GM12878 (cell line): ENCODE measurements at regions not wholly inside any gene's neighbourhood (a gene's known extent, or its start where the extent isn't known, plus 50 kb on each side); places are given as distances from the start of the nearest gene placed in this dataset.
"Not testable (repeated sequence)": the region's sequence is repeated elsewhere in the genome, so short reads cannot be mapped to it uniquely, and the experiment has no call there.

Source experiments
- ATAC-seq: fragments of 200-7000 bp; cut with Tn5 transposase; 3 replicates; pipeline ENCODE4 v1.9.1; 2020; ENCODE audit warnings: mild to moderate bottlenecking, moderate library complexity
- BruUV-seq: library from RNA; stranded (reverse); fragments of 400-500 nt; replicated peaks from 2 replicates; lab custom pipeline; 2021; lab: Mats Ljungman, UMichigan
- CTCF ChIA-PET: fragments of 300-600 bp; sonication (Branson Sonifier 250); formaldehyde crosslinking; extraction: SDS; loops from one replicate; lab custom pipeline; 2021; ENCODE audit warnings: inconsistent platforms; lab: Yijun Ruan, JAX
- POLR2A ChIA-PET: fragments of 350-600 bp; formaldehyde crosslinking; extraction: SDS; loops from one replicate; lab custom pipeline; 2021; ENCODE audit warnings: inconsistent platforms; lab: Charles Lee
- RAD21 ChIA-PET: fragments of 300-600 bp; sonication (Branson Sonifier 250); formaldehyde crosslinking; loops from one replicate; lab custom pipeline; 2023; ENCODE audit warnings: antibody characterized with exemption; ENCODE audit not compliant: unreplicated experiment; lab: Charles Lee
- SMC1A ChIA-PET: fragments of 300-600 bp; sonication (Branson Sonifier 250); formaldehyde crosslinking; loops from one replicate; lab custom pipeline; 2023; ENCODE audit not compliant: unreplicated experiment, uncharacterized antibody; lab: Charles Lee
- DNase-seq: peaks from one replicate; pipeline ENCODE4 v3.0.0-alpha.2; 2011; ENCODE audit warnings: low read depth, low spot score
- FAIRE-seq: peaks from 3 replicates; lab custom pipeline; 2011; peaks lifted over from hg19 to GRCh38; lab: Jason Lieb, UNC
- H2AFZ ChIP-seq: 2 replicates; pipeline ENCODE4 v1.6.0; 2011; ENCODE audit warnings: low read depth, low read length, control low read depth; ENCODE audit not compliant: control insufficient read depth
- H3K27ac ChIP-seq: 2 replicates; pipeline ENCODE4 v1.5.1; 2011; ENCODE audit warnings: control low read depth; ENCODE audit not compliant: control insufficient read depth, insufficient read depth
- H3K27me3 ChIP-seq, 2 experiments: replicated peaks in 1 of 2; 2 replicates each; pipeline versions ENCODE4 v1.6.0 to v1.6.1; 2011; ENCODE audit warnings: low read length in 1 of 2; ENCODE audit not compliant: control insufficient read depth in 2 of 2, insufficient read depth in 2 of 2
- H3K36me3 ChIP-seq, 2 experiments: 2 replicates each; pipeline ENCODE4 v1.5.1; 2011; ENCODE audit warnings: low read length in 1 of 2; ENCODE audit not compliant: control insufficient read depth in 2 of 2, insufficient read depth in 2 of 2
- H3K4me1 ChIP-seq: 2 replicates; pipeline ENCODE4 v1.6.1; 2011; ENCODE audit warnings: mild to moderate bottlenecking, low read length, moderate library complexity, mixed read lengths; ENCODE audit not compliant: control insufficient read depth, insufficient read depth
- H3K4me2 ChIP-seq: 2 replicates; pipeline ENCODE4 v1.6.0; 2011; ENCODE audit warnings: control low read depth; ENCODE audit not compliant: control insufficient read depth, insufficient read depth
- H3K4me3 ChIP-seq: fragments of 200-600 bp; sonication (generic); 2 replicates; pipeline ENCODE4 v1.5.1; 2016
- H3K79me2 ChIP-seq: 2 replicates; pipeline ENCODE4 v1.6.0; 2011; ENCODE audit warnings: low read length; ENCODE audit not compliant: control insufficient read depth, insufficient read depth
- H3K9ac ChIP-seq: 2 replicates; pipeline ENCODE4 v1.8.0; 2011; ENCODE audit warnings: low read length, control low read depth, mixed read lengths; ENCODE audit not compliant: control insufficient read depth, insufficient read depth
- H3K9me3 ChIP-seq: replicated peaks from 3 replicates; pipeline ENCODE4 v1.5.1; 2011; ENCODE audit warnings: mild to moderate bottlenecking, low read length; ENCODE audit not compliant: control insufficient read depth, insufficient read depth
- H4K20me1 ChIP-seq: 2 replicates; pipeline ENCODE4 v1.6.0; 2011; ENCODE audit not compliant: control insufficient read depth, insufficient read depth
- ATF7 ChIP-seq: fragments of 450-650 bp; IDR thresholded peaks from 2 replicates; pipeline ENCODE4 v1.6.1; 2016; ENCODE audit warnings: low read depth, mild to moderate bottlenecking
- BCL3 ChIP-seq: IDR thresholded peaks from 2 replicates; pipeline ENCODE4 v1.6.1; 2011; ENCODE audit warnings: borderline replicate concordance, low read depth, mild to moderate bottlenecking, moderate library complexity, low read length; ENCODE audit not compliant: insufficient read depth, poor library complexity, severe bottlenecking
- IKZF2 ChIP-seq, 2 experiments: fragments of 450-650 bp; IDR thresholded peaks; 2 replicates each; pipeline ENCODE4 v1.6.1; 2017; ENCODE audit warnings: mild to moderate bottlenecking in 2 of 2, moderate library complexity in 2 of 2
- JUNB ChIP-seq: IDR thresholded peaks from 2 replicates; pipeline ENCODE4 v1.6.1; 2016; ENCODE audit warnings: antibody characterized with exemption, mild to moderate bottlenecking
- MTA2 ChIP-seq: fragments of 450-650 bp; IDR thresholded peaks from 2 replicates; pipeline ENCODE4 v1.6.1; 2016; ENCODE audit warnings: low read depth, mild to moderate bottlenecking, moderate library complexity
- NFIC ChIP-seq: IDR thresholded peaks from 2 replicates; pipeline ENCODE4 v1.6.1; 2012; ENCODE audit warnings: low read depth, mild to moderate bottlenecking, inconsistent platforms, low read length, moderate library complexity
- POLR2AphosphoS2 ChIP-seq: IDR thresholded peaks from 2 replicates; pipeline ENCODE4 v1.6.1; 2011; ENCODE audit warnings: low read depth, mild to moderate bottlenecking, low read length, improper control_type of control experiment, moderate library complexity
- RUNX3 ChIP-seq: IDR thresholded peaks from 2 replicates; pipeline ENCODE4 v1.6.1; 2012; ENCODE audit warnings: low read length, inconsistent platforms
- SPI1 ChIP-seq: IDR thresholded peaks from 2 replicates; pipeline ENCODE4 v1.6.1; 2011; ENCODE audit warnings: low read depth, mild to moderate bottlenecking, low read length, moderate library complexity, borderline replicate concordance; ENCODE audit not compliant: insufficient read depth
- SUPT20H ChIP-seq: IDR thresholded peaks from 2 replicates; pipeline ENCODE4 v1.6.1; 2011; ENCODE audit warnings: low read depth, mild to moderate bottlenecking, low read length, moderate library complexity, borderline replicate concordance; ENCODE audit not compliant: control insufficient read depth
- WGBS: methylation state at CpG from one replicate; pipeline ENCODE4 v1.1.6; 2016; ENCODE audit warnings: low lambda C conversion rate; ENCODE audit not compliant: insufficient replicate concordance, insufficient coverage; ENCODE audit errors: missing lambda C conversion rate; 5-methylcytosine and 5-hydroxymethylcytosine counted together
- in situ Hi-C: fragments of 300-500 bp; cut with MboI; formaldehyde crosslinking; loops from 9 replicates; pipeline ENCODE4 v1.14.3; 2018; ENCODE audit warnings: mixed read lengths
- intact Hi-C: fragments of 100-400 bp; cut with micrococcal nuclease; formaldehyde crosslinking; loops from one replicate; pipeline ENCODE4 v1.14.2; 2022; ENCODE audit not compliant: unreplicated experiment

DNA sequence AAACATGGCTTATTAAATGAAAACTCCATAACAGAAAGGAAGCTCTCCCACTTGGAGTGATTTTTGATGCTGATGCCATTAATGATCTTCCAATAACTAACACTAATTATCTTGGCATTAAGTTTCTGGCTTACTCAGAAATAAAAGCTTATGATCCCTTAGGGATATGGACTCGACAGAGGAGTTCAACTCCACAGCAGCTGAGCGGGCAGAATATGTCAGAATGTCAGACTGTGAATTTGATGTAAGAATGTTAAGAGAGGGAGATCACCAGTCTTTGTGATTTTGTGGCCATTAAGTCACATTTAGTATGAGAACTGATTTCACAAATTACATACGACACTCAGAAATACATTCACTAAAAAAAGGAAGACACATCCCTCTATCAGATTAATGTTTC lies 2244.0 kb downstream of the ARAP2 start (continued):
- TF ChIP-seq SUPT20H: no peak
- TF ChIP-seq POLR2AphosphoS2: no peak
- no peak for TF ChIP-seq BCL3

DNA sequence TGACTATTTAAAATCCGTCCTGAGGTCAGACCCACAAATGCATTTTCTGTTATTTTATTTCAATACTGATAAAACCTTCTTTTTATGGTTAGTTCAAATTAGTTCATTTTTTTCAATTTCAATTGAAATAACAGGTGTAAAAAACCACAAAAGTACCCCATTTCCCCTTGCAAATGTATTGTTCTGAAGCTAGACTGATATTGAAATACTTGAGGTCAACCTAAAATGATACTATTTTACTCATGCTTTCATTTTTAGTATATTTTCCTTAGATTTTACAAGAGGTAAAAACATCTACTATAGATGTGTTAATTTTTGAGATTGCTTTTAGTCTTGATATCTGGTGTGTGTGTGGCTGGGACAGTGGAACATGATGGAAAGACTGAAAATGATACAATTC lies 2237.8 kb downstream of the ARAP2 start:
- peak; percentile 1 for DNase-seq
- H3K4me3 ChIP-seq, H3K79me2 ChIP-seq, H2AFZ ChIP-seq, ATAC-seq, SMC1A ChIA-PET, H3K36me3 ChIP-seq, in situ Hi-C loops, H3K4me1 ChIP-seq, CTCF ChIA-PET, POLR2A ChIA-PET, RAD21 ChIA-PET, BruUV-seq, H3K9ac ChIP-seq, H3K9me3 ChIP-seq, intact Hi-C loops, H3K4me2 ChIP-seq, H4K20me1 ChIP-seq, FAIRE-seq, H3K27ac ChIP-seq, H3K27me3 ChIP-seq: not testable (repeated sequence)
- 0 out of 2 replicates have a peak, but pooled peaks have one; percentile 24 for TF ChIP-seq ATF7
- peak; percentile 83 for TF ChIP-seq RUNX3
- peak; percentile 73 for TF ChIP-seq NFIC
- peak; percentile 77 for TF ChIP-seq JUNB
- 0 out of 4 replicates have a peak, but pooled peaks of 1 of the 2 experiments have one; percentile 18 for TF ChIP-seq IKZF2 (IDR thresholded peaks at IDR 0.05)
- peak; percentile 71 for TF ChIP-seq MTA2
- 0 out of 2 replicates have a peak, but pooled peaks have one; percentile 7 for TF ChIP-seq SPI1
- WGBS: 0% methylated on average over 1 of the region's 1 CpG
